AG04450 (cell line): ENCODE measurements at regions not wholly inside any gene's neighbourhood (a gene's known extent, or its start where the extent isn't known, plus 50 kb on each side); places are given as distances from the start of the nearest gene placed in this dataset.

Experiments
- CTCF ChIA-PET: fragments of 300-600, 350-600 bp; formaldehyde crosslinking; extraction: SDS; loops from one replicate; lab custom pipeline; 2022; ENCODE audit warnings: antibody characterized with exemption, inconsistent platforms; lab: Charles Lee
- POLR2A ChIA-PET: fragments of 350-600 bp; formaldehyde crosslinking; extraction: SDS; loops from one replicate; lab custom pipeline; 2021; ENCODE audit warnings: antibody characterized with exemption, inconsistent platforms; lab: Yijun Ruan, JAX
- DNase-seq: peaks from one replicate; pipeline ENCODE4 v3.0.0-alpha.2; 2011; ENCODE audit warnings: low read depth, low spot score
- H3K27ac ChIP-seq: one replicate; pipeline ENCODE4 v1.5.1; 2012; ENCODE audit warnings: low read depth, low read length, control low read depth
- H3K27me3 ChIP-seq: one replicate; pipeline ENCODE4 v1.6.0; 2012; ENCODE audit warnings: low read length; ENCODE audit not compliant: control insufficient read depth, insufficient read depth
- H3K4me3 ChIP-seq: 2 replicates; pipeline ENCODE4 v1.5.1; 2011; ENCODE audit warnings: mild to moderate bottlenecking, low read depth, low read length, control low read depth
- H3K9me3 ChIP-seq: 2 replicates; pipeline ENCODE4 v1.5.1; 2012; ENCODE audit warnings: low read length; ENCODE audit not compliant: control insufficient read depth, insufficient read depth
- CTCF ChIP-seq: IDR thresholded peaks from 2 replicates; pipeline ENCODE4 v1.5.1; 2011; ENCODE audit warnings: low read depth, low read length, control low read depth, inconsistent platforms

- Histone ChIP-seq H3K27ac (no peak overlapping the region), H3K9me3 (no peaks in the 10 kb centered on the region), H3K4me3 (no peak overlapping the region), H3K27me3 (no peaks in the 10 kb centered on the region)
- CTCF ChIA-PET = no interaction called here
- POLR2A ChIA-PET = no interaction called here
- DNase-seq = no peak
- no peak for TF ChIP-seq CTCF
Observed at GRCh38 chr13:73956795-73957408, 177.3 kb downstream of the KLF12 start.

GRCh38 chr13:73955977-73956500 lies 178.2 kb downstream of the KLF12 start:
- no peak for DNase-seq
- TF ChIP-seq CTCF = no peak
- ChIA-PET POLR2A (no interaction called here), CTCF (no interaction called here)
- H3K27me3 ChIP-seq = no peaks in the 10 kb centered on the region
- H3K4me3 ChIP-seq = no peak overlapping the region
- no peak overlapping the region for H3K27ac ChIP-seq
- H3K9me3 ChIP-seq = no peaks in the 10 kb centered on the region

GRCh38 chr13:73954808-73955207 lies 179.4 kb downstream of the KLF12 start:
- no peak overlapping the region for H3K4me3 ChIP-seq
- no peak for TF ChIP-seq CTCF
- no peaks in the 10 kb centered on the region for H3K27me3 ChIP-seq
- CTCF ChIA-PET = no interaction called here
- H3K9me3 ChIP-seq = no peaks in the 10 kb centered on the region
- DNase-seq = no peak
- no peak overlapping the region for H3K27ac ChIP-seq
- POLR2A ChIA-PET = no interaction called here

GRCh38 chr13:73952648-73953047 lies 181.6 kb downstream of the KLF12 start:
- Histone ChIP-seq H3K27me3 (no peaks in the 10 kb centered on the region), H3K9me3 (no peaks in the 10 kb centered on the region), H3K4me3 (no peak overlapping the region), H3K27ac (peak overlapping the region; percentile 53)
- ChIA-PET CTCF (interaction anchor here (0.5 kb wide), 1 partner anchor 68 kb away, joined by 3 read pairs; no protein-coding TSS in a partner anchor), POLR2A (interaction anchor here (1.1 to 1.4 kb wide), 2 partner anchors 12 to 14 kb away, joined by 3 read pairs; no protein-coding TSS in a partner anchor)
- peak; percentile 39 for DNase-seq
- no peak for TF ChIP-seq CTCF

GRCh38 chr13:73948848-73949529 lies 185.2 kb downstream of the KLF12 start:
- Histone ChIP-seq H3K9me3 (no peaks in the 10 kb centered on the region), H3K27me3 (no peaks in the 10 kb centered on the region), H3K4me3 (no peak overlapping the region), H3K27ac (no peak overlapping the region)
- TF ChIP-seq CTCF = no peak
- POLR2A ChIA-PET = interaction anchor here (1.0 kb wide), 1 partner anchor 78 kb away, joined by 3 read pairs; no protein-coding TSS in a partner anchor
- CTCF ChIA-PET = no interaction called here
- no peak for DNase-seq
